Islet of Langerhans (tissue), 1 donor: ENCODE measurements at regions not wholly inside any gene's neighbourhood (a gene's known extent, or its start where the extent isn't known, plus 50 kb on each side); places are given as distances from the start of the nearest gene placed in this dataset.
"Not testable (repeated sequence)": the region's sequence is repeated elsewhere in the genome, so short reads cannot be mapped to it uniquely, and the experiment has no call there.

ENCODE experiments used
- FAIRE-seq: peaks from one replicate; lab custom pipeline; 2011; peaks lifted over from hg19 to GRCh38; lab: Jason Lieb, UNC

- FAIRE-seq: no peak
Observed at GRCh38 chr3:5754602-5755001, 567.1 kb downstream of the EDEM1 start.

- no peak for FAIRE-seq
Observed at GRCh38 chr3:5756443-5756842, 568.9 kb downstream of the EDEM1 start.

- no peak for FAIRE-seq
Observed at GRCh38 chr3:5757213-5757804, 569.8 kb downstream of the EDEM1 start.

GRCh38 chr3:5758699-5759098 lies 571.2 kb downstream of the EDEM1 start:
- no peak for FAIRE-seq

- no peak for FAIRE-seq
Observed at GRCh38 chr3:5762506-5762905, 575.0 kb downstream of the EDEM1 start.

GRCh38 chr3:5766848-5767247 lies 579.3 kb downstream of the EDEM1 start:
- FAIRE-seq: no peak

- FAIRE-seq: no peak
Observed at GRCh38 chr3:5767304-5767703, 579.8 kb downstream of the EDEM1 start.

DNA sequence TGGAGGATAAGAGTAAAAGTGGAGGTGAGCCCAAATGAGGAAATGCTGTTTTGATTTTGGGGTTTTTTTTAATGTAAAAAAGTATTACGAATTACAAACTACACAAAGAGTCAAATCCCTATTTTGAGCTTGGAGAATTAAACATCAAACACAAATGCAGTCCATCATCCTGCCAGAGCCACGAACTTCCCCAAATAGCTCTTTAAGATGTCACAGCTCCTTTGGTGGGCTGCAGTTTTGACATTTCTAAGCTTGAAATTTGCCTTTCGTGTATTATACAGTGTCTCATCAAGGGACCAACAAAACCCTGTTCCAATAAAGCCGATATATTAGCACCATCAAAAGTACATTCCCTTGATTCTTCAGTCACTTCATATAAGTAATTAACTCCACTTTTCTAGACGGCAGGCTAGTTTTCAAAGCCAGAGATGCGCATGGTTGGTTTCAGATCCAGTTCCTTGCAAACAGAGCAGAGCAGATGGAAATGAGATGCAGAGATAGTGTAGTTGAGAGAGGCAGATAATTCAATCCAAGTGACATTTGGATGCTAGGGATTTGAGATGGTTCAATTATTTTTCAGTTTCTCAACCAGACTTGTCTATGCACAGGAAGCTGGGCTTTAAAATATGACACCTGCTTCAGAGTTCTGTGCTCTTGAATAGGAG lies 580.9 kb downstream of the EDEM1 start:
- no peak for FAIRE-seq

DNA sequence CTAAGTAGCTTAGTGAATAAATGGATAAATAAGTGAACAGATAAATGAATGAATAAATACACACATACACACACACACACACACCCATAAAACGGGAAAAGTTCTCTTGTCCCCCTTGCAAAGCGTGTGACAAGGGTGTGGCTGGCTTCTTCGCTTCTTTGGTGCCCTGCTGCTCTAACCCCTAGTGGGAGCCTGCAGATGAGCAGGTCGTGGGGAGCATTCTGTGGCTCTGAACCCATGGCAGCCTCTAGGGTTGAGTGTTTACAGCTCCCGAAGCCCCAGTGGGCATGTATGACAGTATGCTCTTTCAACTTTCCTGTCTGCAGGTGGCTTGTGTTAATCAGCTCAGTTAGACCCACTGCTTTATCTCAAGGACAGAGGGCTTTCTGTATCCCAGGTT lies 582.3 kb downstream of the EDEM1 start:
- FAIRE-seq: no peak

- FAIRE-seq: no peak
Observed at GRCh38 chr3:5774337-5774736, 586.8 kb downstream of the EDEM1 start.

DNA sequence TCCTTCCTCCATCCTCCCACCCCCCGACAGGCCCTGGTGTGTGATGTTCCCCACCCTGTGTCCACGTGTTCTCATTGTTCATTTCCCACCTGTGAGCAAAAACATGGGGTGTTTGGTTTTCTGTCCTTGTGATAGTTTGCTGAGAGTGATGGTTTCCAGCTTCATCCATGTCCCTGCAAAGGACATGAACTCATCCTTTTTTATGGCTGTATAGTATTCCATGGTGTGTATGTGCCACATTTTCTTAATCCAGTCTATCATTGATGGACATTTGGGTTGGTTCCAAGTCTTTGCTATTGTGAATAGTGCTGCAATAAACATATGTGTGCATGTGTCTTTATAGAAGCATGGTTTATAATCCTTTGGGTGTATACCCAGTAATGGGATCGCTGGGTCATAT lies 587.6 kb downstream of the EDEM1 start:
- not testable (repeated sequence) for FAIRE-seq

DNA sequence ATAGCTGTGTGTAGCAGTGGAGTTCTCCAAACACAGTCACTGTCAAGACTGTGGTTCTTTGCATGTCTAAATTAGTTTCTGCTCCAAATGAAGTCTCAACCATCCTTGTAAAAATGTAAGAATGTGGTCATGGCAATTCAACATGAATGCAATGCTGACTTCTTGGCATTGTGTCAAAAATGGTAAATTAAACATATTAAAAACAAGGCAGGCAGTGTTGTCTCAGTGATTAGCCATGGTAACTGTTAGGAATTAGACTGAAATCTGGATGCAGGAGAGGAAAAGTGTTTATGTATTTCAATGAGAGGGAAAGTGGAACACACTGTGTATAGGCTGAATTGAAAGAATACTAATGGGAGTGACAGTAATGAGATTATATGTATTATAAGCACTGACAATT lies 597.2 kb downstream of the EDEM1 start:
- no peak for FAIRE-seq

- no peak for FAIRE-seq
Observed at GRCh38 chr3:5787861-5788488, 600.5 kb downstream of the EDEM1 start.

GRCh38 chr3:5788496-5788895 lies 601.0 kb downstream of the EDEM1 start:
- FAIRE-seq: no peak

GRCh38 chr3:5791558-5791957 lies 604.1 kb downstream of the EDEM1 start:
- FAIRE-seq: no peak

GRCh38 chr3:5796541-5796940 lies 609.0 kb downstream of the EDEM1 start:
- no peak for FAIRE-seq

- FAIRE-seq: no peak
Observed at GRCh38 chr3:5798809-5799208, 611.3 kb downstream of the EDEM1 start.

- no peak for FAIRE-seq
Observed at GRCh38 chr3:5799398-5799797, 611.9 kb downstream of the EDEM1 start.

DNA sequence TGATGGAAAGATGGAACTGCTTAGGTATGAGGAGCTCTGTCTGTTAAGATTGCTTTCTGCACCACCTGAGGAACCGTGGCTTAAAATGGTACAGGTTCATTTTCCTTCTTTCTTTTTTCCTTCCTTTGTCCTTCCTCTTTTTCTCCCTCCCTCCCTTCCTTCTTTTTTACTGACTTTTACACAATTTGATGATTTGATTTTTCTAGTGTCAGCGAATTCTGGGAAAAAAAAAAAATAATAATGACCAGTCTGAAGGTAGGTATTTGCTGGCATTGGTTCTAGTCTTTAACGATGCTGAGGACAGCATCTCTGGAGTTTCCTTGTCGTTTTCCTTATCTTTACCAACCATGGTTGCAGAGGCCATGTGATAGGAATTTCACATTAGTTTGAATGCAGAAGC lies 613.5 kb downstream of the EDEM1 start:
- no peak for FAIRE-seq

GRCh38 chr3:5806192-5806591 lies 618.7 kb downstream of the EDEM1 start:
- FAIRE-seq: no peak

DNA sequence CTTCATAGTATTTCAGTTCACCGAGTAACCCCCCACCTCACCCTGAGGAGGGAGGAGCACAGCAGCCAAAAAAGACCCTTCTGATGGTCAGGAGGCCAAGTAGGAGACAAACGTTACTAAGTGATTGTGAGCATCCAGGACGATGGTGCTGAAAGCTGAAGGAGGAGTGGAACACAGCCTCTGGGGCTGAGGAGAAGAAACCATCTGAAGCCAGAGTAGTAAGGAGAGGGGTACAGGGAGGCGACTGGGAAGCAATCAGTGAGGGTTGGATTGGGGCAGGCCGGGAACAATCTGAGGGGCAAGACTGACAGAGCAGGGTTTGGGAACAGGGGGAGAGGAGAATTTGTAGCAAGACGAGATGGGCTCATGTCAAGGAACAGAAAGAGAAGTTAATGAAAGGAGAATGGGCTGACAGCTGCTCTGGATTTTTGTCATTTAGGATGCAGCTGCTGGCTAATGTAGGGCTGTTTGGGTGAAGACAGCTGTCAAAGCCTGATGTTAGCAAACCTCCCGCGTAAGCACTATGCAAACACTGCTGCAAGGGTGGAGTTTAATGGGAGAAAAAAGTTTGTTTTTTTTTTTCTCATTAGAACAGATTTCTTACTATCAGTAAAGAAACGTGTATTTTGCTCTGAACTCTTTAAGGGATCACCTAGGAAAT lies 622.2 kb downstream of the EDEM1 start:
- no peak for FAIRE-seq

- no peak for FAIRE-seq
Observed at GRCh38 chr3:5811016-5811415, 623.5 kb downstream of the EDEM1 start.

DNA sequence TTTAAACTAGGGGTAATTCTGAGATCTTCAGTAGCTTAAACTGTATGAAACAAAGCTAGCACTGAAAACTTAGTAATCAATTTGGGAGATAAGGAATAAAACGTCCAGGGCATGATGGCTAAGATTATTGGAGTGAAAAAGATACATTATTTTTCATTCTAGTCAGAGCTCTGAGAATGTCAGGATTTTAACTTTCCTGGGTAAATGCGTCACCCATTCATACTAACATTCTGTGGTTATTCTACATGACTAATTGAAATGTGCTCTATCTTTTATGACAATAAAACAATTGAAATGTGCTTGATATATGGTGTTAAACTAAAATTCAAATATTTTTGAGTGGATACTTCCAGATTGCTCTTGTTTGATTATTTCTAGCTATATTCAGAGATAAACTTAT lies 626.0 kb downstream of the EDEM1 start:
- FAIRE-seq: no peak
